Right lobe of liver (tissue), 4 donors: ENCODE measurements at regions not wholly inside any gene's neighbourhood (a gene's known extent, or its start where the extent isn't known, plus 50 kb on each side); places are given as distances from the start of the nearest gene placed in this dataset.

ENCODE experiments used
- CTCF ChIP-seq, 4 donors: fragments of 200-600 bp in 3 of 4; fragments of 450-650 bp in 1 of 4; IDR thresholded peaks; one replicate each; pipeline versions ENCODE4 v1.5.1 to v1.8.0; 2016 to 2022; ENCODE audit warnings: antibody characterized with exemption in 4 of 4, mild to moderate bottlenecking in 2 of 4
- POLR2A ChIP-seq: fragments of 450-650 bp; IDR thresholded peaks from one replicate; pipeline ENCODE4 v1.6.1; 2017; ENCODE audit warnings: antibody characterized with exemption, mild to moderate bottlenecking
- donor health status: DM: no; HTN: no; CAD: no.
- donor health status: DM: no; HTN: no; CAD: no.
- donor health status: DM: no; HTN: yes; CAD: no.

- TF ChIP-seq CTCF (IDR thresholded peaks at IDR 0.05) = no peak
- TF ChIP-seq POLR2A = no peak
Measured at GRCh38 chr6:6826961-6827360, 238.4 kb downstream of the LY86 start.
